Fibroblast of the aortic adventitia (primary cell): ENCODE measurements at regions not wholly inside any gene's neighbourhood (a gene's known extent, or its start where the extent isn't known, plus 50 kb on each side); places are given as distances from the start of the nearest gene placed in this dataset.

ENCODE experiments used
- DNase-seq: peaks from one replicate; pipeline ENCODE4 v3.0.0-alpha.2; 2010; ENCODE audit warnings: low read depth
- H3K4me3 ChIP-seq: 2 replicates; pipeline ENCODE4 v1.5.1; 2011; ENCODE audit warnings: low read depth, mild to moderate bottlenecking, control low read depth, low read length, moderate library complexity
- TF ChIP-seq, protein P1 (sequence below): IDR thresholded peaks from 2 replicates; pipeline ENCODE4 v1.5.1; 2011; ENCODE audit warnings: mild to moderate bottlenecking, low read length, control low read depth, inconsistent platforms; ENCODE audit not compliant: insufficient read depth

DNA sequence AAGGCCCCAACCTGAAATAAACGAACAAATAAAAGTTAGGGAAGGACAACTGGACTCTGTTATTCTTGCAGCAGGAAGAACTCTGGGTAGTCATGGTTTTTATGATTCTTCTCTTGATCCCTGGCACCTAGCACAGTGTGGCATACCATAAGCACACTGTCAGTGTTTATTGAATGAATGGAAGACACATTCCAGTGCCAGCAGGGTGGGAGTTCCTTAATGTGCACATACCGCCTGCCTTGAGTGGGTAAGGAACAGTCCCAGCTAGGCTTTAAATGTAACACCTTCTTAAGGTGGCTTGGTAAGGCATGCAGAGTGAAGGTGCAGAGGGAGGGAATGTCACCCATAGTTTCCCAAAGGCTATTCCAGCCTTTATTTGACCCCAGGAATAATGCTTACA, 162.9 kb upstream of the CEP162 start:
- H3K4me3 ChIP-seq: no peak overlapping the region
- no peak for DNase-seq

DNA sequence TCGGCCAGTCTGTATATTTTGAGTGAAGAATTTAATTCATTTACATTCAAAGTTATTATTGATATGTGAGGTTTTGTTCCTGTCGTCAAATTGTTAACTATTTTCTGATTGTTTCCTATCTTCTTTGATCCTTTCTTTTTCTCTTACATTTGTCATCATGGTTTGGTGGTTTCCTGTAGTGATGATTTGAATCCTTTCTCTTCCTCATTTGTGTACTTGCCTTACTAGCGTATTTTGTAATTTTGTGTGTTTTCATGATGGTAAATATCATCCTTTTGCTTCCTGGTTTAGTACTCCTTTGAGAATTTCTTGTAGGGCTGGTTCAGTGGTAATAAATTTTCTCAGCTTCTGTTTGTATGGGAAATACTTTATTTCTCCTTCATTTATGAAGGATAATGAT, 151.7 kb upstream of the CEP162 start:
- no peak overlapping the region for H3K4me3 ChIP-seq
- DNase-seq: no peak
- TF ChIP-seq, protein P1, sequence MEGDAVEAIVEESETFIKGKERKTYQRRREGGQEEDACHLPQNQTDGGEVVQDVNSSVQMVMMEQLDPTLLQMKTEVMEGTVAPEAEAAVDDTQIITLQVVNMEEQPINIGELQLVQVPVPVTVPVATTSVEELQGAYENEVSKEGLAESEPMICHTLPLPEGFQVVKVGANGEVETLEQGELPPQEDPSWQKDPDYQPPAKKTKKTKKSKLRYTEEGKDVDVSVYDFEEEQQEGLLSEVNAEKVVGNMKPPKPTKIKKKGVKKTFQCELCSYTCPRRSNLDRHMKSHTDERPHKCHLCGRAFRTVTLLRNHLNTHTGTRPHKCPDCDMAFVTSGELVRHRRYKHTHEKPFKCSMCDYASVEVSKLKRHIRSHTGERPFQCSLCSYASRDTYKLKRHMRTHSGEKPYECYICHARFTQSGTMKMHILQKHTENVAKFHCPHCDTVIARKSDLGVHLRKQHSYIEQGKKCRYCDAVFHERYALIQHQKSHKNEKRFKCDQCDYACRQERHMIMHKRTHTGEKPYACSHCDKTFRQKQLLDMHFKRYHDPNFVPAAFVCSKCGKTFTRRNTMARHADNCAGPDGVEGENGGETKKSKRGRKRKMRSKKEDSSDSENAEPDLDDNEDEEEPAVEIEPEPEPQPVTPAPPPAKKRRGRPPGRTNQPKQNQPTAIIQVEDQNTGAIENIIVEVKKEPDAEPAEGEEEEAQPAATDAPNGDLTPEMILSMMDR: no peak

More for the DNA sequence above, 162.9 kb upstream of the CEP162 start:
- TF ChIP-seq, protein P1: no peak

DNA sequence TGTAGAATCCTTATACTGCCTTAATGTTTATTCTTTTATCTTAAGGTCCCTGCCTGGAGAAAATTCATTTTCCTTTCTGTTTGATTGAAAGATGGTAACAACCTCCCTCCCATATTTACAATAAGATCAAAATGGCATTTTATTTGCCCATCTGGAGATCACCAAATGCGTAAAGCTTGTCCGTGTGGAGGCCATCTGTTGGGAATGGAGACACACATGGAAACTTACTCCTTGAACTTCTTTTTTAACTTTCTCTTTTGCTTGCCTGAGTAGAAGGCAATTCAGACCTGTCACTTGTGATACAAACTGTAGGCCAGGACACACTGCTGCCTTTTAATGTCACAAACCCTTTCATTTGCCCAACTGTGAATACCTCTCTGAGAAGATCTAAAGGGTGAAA, 144.8 kb upstream of the CEP162 start:
- no peak overlapping the region for H3K4me3 ChIP-seq
- TF ChIP-seq, protein P1: no peak
- DNase-seq: no peak

DNA sequence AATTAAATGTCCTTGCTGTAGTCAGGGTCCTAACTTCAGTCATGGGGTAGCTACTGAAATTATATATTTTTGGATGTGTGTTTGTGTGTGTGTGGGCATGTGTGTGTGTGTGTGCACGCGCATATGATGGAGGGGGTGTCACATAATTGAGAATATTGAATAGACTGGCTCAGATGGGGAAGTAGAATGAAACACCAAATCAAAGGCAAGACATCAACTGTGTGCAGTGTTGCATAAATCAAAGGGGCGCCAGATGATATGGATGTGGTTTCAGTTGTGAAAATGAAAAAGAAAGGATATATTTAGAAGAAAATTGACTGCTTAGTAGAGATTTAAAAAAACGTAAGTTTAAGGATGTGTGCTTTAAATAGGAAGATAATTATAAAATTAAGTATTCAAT, 144.2 kb upstream of the CEP162 start:
- TF ChIP-seq, protein P1: no peak
- H3K4me3 ChIP-seq: no peak overlapping the region
- no peak for DNase-seq

DNA sequence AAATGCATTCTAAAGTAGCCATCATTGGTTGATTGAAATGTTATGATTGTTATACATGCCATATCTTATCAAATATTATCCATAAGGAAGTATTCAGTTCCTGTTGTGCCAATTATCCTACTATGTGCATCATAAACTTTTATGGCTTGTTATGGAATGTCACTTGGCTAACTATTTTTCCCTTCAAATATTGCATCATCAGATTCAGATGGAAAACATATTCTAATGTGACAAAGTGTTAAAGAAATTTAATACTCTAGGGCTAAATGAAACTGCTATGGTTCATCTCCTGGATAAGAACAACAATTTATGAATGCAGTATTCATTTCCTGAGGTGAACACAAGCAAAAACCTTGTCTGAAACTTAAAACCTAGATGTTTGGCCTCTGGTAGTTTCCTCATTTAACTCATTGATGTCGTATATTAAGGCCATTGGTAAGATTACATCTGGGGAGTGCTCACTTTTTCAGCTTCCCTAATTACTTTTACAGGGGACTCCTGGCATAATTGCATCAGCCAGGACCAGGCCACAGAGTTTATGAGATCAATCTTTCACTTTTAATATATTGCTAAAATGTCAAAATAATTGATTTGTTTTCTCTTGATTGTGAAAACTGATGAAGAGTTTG, 134.9 kb upstream of the CEP162 start:
- no peak for DNase-seq
- no peak overlapping the region for H3K4me3 ChIP-seq
- TF ChIP-seq, protein P1: no peak

DNA sequence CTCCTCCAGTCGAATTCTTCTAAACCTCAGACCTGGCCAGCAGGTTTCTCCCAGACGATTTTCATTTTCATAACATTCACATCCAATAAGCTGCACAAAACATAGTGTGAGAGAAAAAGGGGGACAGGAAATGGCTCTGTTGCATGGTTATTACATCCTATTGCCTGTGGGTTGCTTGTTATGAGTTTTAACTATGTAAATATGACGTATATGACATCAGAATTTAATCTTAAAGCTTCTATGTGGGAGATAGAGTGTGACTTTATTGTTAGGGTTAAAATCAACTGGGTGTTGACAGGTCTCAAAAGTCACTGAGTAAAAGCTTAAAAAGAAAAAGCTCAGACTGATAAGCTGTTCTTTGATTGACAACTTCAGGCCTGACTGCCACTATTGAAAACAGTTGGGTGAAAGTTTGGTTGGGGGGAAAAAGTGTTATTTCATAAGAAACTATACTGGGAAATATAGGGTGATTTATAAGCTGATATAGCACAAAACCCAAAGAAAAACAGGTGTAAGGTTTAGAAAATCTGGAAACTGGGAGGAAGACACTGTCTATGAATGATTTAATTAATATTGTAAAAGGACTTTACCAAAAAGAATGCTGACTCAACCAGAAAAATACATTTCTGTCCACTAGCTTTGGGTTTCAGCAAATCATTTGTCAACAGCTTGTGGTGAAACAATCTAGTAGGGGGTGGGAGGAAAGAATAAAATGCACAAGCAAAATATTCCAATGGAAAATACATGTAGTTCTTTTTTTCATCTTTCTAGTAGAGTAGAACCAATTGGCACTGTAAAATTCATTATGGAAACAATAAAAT, 134.1 kb upstream of the CEP162 start:
- DNase-seq: no peak
- no peak overlapping the region for H3K4me3 ChIP-seq
- TF ChIP-seq, protein P1: no peak
